GM21528 (cell line): ENCODE measurements at regions not wholly inside any gene's neighbourhood (a gene's known extent, or its start where the extent isn't known, plus 50 kb on each side); places are given as distances from the start of the nearest gene placed in this dataset.
"Not testable (repeated sequence)": the region's sequence is repeated elsewhere in the genome, so short reads cannot be mapped to it uniquely, and the experiment has no call there.

Experiments used
- ATAC-seq: cut with Tn5 transposase; IDR thresholded peaks from one replicate; pipeline ENCODE4 v1.9.1; 2021; ENCODE audit warnings: mild to moderate bottlenecking, moderate library complexity; ENCODE audit not compliant: unreplicated experiment, low FRiP score

- ATAC-seq = no peak
Observed at GRCh38 chr7:156402255-156402654, 238.3 kb upstream of the RNF32 start.

GRCh38 chr7:156401617-156402016 is 239.0 kb upstream of the RNF32 start:
- ATAC-seq = no peak

- no peak for ATAC-seq
Observed at GRCh38 chr7:156400046-156400445, 240.5 kb upstream of the RNF32 start.

DNA sequence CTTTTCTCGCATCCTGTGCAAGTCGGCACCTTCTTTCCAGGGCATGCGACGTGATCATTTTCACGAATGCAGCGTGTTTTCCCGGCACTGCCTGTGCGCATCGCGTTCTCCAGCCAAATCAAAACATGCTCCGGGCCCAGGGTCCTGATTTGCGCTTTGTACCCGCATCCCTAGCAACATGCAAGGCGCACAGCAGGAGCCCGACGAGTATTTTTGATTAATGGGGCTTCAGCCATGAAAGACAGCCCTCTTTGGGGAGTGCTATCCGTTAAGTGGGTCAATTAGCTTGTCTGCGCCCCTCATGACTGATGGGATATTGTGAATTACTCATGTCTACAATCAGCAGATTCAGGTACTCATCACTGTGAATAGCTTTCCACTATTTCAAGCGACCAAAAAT is 243.3 kb upstream of the RNF32 start:
- ATAC-seq = no peak

GRCh38 chr7:156389116-156389692 is 251.4 kb upstream of the RNF32 start:
- ATAC-seq = no peak

DNA sequence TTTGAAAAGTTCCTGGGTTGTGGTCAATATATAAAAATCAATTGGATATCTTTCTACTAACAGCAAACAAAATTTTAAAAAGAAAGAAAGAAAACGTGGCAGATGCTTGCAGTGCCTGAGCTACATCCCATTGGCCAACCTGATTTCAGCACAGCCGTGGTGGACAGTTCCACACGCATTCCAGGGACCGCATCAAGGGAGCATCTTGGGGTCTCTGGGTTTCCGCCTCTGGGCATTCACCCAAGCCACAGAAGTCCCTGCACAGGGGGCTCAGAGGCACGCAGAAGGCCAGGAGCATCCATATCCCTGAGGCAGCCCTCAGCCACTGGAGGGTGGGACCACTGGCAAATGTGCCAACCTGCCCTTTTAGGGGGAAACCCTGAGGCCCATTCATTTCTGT is 254.5 kb upstream of the RNF32 start:
- ATAC-seq = no peak

- ATAC-seq = no peak
Observed at GRCh38 chr7:156384706-156385105, 255.9 kb upstream of the RNF32 start.

- no peak for ATAC-seq
Observed at GRCh38 chr7:156383526-156383925, 257.0 kb upstream of the RNF32 start.

DNA sequence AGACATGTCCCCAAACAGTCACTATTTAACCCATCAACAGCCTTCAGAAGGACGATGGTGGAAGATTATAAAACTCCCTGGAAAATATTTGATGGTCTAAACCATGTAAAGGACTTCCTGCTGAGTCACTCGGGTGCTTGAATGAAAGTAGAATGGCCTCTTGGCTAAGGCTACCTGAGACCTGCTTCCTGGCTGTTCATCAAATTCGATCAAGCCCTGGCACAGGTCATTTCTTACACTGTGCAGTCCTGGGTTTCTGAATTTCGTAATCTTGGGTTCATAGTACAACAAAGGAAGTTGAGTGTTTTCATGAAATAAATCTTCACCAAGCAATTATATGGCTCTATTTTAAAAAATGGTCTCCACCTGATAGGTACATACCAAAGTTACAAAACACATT is 260.3 kb upstream of the RNF32 start:
- no peak for ATAC-seq

DNA sequence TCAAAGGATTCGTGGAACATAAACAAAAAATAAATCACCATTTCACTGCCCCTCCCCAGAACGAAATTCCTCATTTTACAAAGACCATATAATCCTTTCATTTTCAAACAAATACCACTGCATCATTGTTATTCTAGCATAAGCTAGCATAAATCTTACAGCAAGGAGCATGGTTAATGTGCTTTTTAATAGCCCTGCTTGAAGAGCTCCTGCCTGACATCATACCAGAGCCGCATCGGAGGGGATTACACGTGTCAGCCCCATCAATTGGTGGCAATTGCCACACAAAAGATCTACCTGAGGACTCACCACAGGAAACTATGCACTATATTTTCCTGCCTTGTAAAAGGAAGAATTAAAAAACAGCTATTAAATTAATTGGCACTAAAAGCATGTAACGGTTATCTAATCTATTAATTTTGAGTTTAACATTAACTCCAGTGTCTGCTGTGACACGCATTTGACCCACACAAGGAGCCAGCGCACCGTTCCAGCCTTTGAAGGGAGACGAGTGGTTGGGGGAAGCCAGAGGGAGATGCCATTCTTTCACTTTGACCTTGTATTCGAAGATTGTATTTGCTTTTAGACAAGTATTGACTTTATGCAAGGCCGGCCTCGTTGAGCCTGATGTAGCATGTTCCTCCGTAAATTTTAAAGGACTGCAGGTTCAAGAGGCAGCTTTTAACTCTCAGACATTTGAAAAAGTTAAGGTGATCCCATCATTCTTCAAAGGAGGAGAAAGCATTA is 261.1 kb upstream of the RNF32 start:
- ATAC-seq = no peak

- ATAC-seq = no peak
Observed at GRCh38 chr7:156378806-156379205, 261.8 kb upstream of the RNF32 start.

GRCh38 chr7:156376317-156376716 is 264.3 kb upstream of the RNF32 start:
- no peak for ATAC-seq

DNA sequence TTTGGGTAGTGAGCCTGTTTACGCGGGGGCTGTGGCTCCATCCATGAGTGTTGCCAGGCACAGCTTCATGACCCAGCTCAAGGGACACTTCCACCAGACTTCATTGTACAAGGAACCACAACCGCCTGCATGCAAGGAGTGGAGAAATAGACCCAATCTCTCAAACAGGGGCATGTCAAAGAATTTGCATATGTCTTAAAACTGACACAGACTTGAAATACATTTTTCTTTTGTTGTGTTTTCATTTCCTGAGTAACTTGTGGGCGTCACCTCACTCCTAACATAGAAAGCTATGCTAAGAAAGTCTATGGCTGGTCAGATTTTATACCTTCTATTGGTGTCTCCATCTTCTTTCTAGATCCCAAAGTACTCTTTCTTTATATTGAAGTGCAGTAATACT is 266.2 kb upstream of the RNF32 start:
- no peak for ATAC-seq

GRCh38 chr7:156369929-156370328 is 270.6 kb upstream of the RNF32 start:
- ATAC-seq = not testable (repeated sequence)

GRCh38 chr7:156368053-156368843 is 272.3 kb upstream of the RNF32 start:
- ATAC-seq = no peak

GRCh38 chr7:156363751-156364150 is 276.8 kb upstream of the RNF32 start:
- no peak for ATAC-seq

- ATAC-seq = no peak
Observed at GRCh38 chr7:156360835-156361234, 279.7 kb upstream of the RNF32 start.

GRCh38 chr7:156356551-156356950 is 284.0 kb upstream of the RNF32 start:
- ATAC-seq = no peak

DNA sequence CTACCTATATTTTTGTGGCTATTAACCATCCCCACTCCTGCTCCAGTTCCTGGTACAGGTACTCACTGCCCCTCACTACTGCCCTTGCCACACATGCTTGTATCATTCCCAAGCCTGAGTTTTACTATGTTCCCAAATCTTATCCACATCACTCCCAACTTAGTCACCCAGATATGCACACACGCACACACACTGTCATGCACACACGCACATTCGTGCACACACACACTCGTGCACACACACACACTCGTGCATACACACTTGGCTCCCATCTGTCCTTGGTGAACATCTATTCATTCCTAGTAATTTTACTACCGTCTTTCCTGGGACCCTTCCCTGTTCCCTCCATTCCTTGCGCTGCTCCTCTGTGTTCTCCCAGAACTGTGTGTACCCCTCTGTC is 287.2 kb upstream of the RNF32 start:
- no peak for ATAC-seq

- not testable (repeated sequence) for ATAC-seq
Observed at GRCh38 chr7:156347703-156348248, 292.8 kb upstream of the RNF32 start.

- no peak for ATAC-seq
Observed at GRCh38 chr7:156347132-156347531, 293.4 kb upstream of the RNF32 start.
